Left lung (tissue), 4 donors: ENCODE measurements at regions not wholly inside any gene's neighbourhood (a gene's known extent, or its start where the extent isn't known, plus 50 kb on each side); places are given as distances from the start of the nearest gene placed in this dataset.

Experiments used
- ATAC-seq: fragments of 200-7000 bp; cut with Tn5 transposase; one replicate; pipeline ENCODE4 v1.9.1; 2020; ENCODE audit warnings: moderate library complexity
- DNase-seq, 4 donors: peaks; one replicate each; pipeline ENCODE4 v3.0.0-alpha.2; 2013 to 2020
- H3K27ac ChIP-seq, 2 donors: fragments of 200-600 bp; sonication (generic) in 1 of 2; one replicate each; pipeline versions ENCODE4 v1.5.0 to v1.8.0; 2020 to 2021
- H3K27me3 ChIP-seq, 2 donors: fragments of 200-600 bp; sonication (generic) in 1 of 2; one replicate each; pipeline versions ENCODE4 v1.5.0 to v1.8.0; 2020 to 2021
- H3K36me3 ChIP-seq, 2 donors: fragments of 200-600 bp; sonication (generic) in 1 of 2; one replicate each; pipeline versions ENCODE4 v1.5.0 to v1.8.0; 2020 to 2021
- H3K4me1 ChIP-seq, 2 donors: fragments of 200-600 bp; one replicate each; pipeline ENCODE4 v1.8.0; 2021
- H3K4me3 ChIP-seq, 2 donors: fragments of 200-600 bp; sonication (generic) in 1 of 2; one replicate each; pipeline versions ENCODE4 v1.5.0 to v1.8.0; 2020 to 2021; ENCODE audit warnings: mild to moderate bottlenecking in 1 of 2
- H3K9me3 ChIP-seq, 2 donors: fragments of 200-600 bp; sonication (generic) in 1 of 2; one replicate each; pipeline versions ENCODE4 v1.5.0 to v1.8.0; 2020 to 2021
- CTCF ChIP-seq, 2 donors: fragments of 200-600 bp; sonication (generic) in 1 of 2; IDR thresholded peaks; one replicate each; pipeline versions ENCODE4 v1.5.0 to v1.8.0; 2021; ENCODE audit warnings: antibody characterized with exemption in 2 of 2
- intact Hi-C, 2 donors: fragments of 100-400 bp; cut with DNase I; formaldehyde crosslinking; loops; one replicate each; pipeline versions ENCODE4 v1.11.2 to v1.14.2; 2022
- donor health status: DM: no; HTN: yes; CAD: no.
- donor health status: DM: no; HTN: no; CAD: no.

GRCh38 chr16:75780669-75781068, 54.4 kb upstream of the CPHXL start:
- Histone ChIP-seq H3K9me3 (no peaks in the 10 kb centered on the region), H3K27ac (no peak overlapping the region), H3K27me3 (peaks cover 0 to 11% of the 10 kb centered on the region in 2 donors), H3K4me3 (no peak overlapping the region), H3K36me3 (no peaks in the 10 kb centered on the region), H3K4me1 (no peaks in the 10 kb centered on the region)
- no peak for DNase-seq
- TF ChIP-seq CTCF (IDR thresholded peaks at IDR 0.05): no peak
- intact Hi-C loops: no loop called here
- ATAC-seq: no peak

GRCh38 chr16:75781683-75782343, 55.5 kb upstream of the CPHXL start:
- Histone ChIP-seq H3K27ac (no peak overlapping the region), H3K4me3 (no peak overlapping the region), H3K9me3 (no peaks in the 10 kb centered on the region), H3K27me3 (peaks cover 0 to 11% of the 10 kb centered on the region in 2 donors), H3K36me3 (no peaks in the 10 kb centered on the region), H3K4me1 (no peaks in the 10 kb centered on the region)
- intact Hi-C loops: no loop called here
- no peak for TF ChIP-seq CTCF (IDR thresholded peaks at IDR 0.05)
- no peak for DNase-seq
- ATAC-seq: no peak

GRCh38 chr16:75787440-75787839, 61.1 kb upstream of the CPHXL start:
- DNase-seq: no peak
- H3K27ac ChIP-seq: no peak overlapping the region
- no peak for ATAC-seq
- no peaks in the 10 kb centered on the region for H3K4me1 ChIP-seq
- no peak for TF ChIP-seq CTCF (IDR thresholded peaks at IDR 0.05)
- H3K4me3 ChIP-seq: no peak overlapping the region
- H3K36me3 ChIP-seq: no peaks in the 10 kb centered on the region
- H3K9me3 ChIP-seq: no peaks in the 10 kb centered on the region
- intact Hi-C loops: no loop called here
- peaks cover 0 to 4% of the 10 kb centered on the region in 2 donors for H3K27me3 ChIP-seq

- Histone ChIP-seq H3K27ac (no peak overlapping the region), H3K36me3 (no peaks in the 10 kb centered on the region), H3K4me3 (no peak overlapping the region), H3K4me1 (no peaks in the 10 kb centered on the region), H3K27me3 (peaks cover 0 to under 1% of the 10 kb centered on the region in 2 donors), H3K9me3 (no peaks in the 10 kb centered on the region)
- TF ChIP-seq CTCF (IDR thresholded peaks at IDR 0.05): peak; percentile 73 to 74
- intact Hi-C loops: no loop called here
- ATAC-seq: peak; percentile 74
- peak in 2 of 4 donors; percentile 43 to 62 for DNase-seq
These were observed 62.9 kb upstream of the CPHXL start for GRCh38 chr16:75789237-75789636.

- H3K4me1 ChIP-seq: no peaks in the 10 kb centered on the region
- no peak for TF ChIP-seq CTCF (IDR thresholded peaks at IDR 0.05)
- ATAC-seq (no peak), DNase-seq (no peak)
- H3K4me3 ChIP-seq: no peak overlapping the region
- H3K27me3 ChIP-seq: no peaks in the 10 kb centered on the region
- no peak overlapping the region for H3K27ac ChIP-seq
- no peaks in the 10 kb centered on the region for H3K9me3 ChIP-seq
- H3K36me3 ChIP-seq: no peaks in the 10 kb centered on the region
- intact Hi-C loops: loop anchor here in 1 of 2 donors (10.0 kb wide), 1 partner anchor 1372 kb away; no protein-coding TSS in a partner anchor
These were observed 66.6 kb upstream of the CPHXL start for GRCh38 chr16:75792771-75793492.
